Fibroblast of lung (primary cell): ENCODE measurements at regions not wholly inside any gene's neighbourhood (a gene's known extent, or its start where the extent isn't known, plus 50 kb on each side); places are given as distances from the start of the nearest gene placed in this dataset.

Source experiments
- DNase-seq, 2 donors: peaks; one replicate each; pipeline versions ENCODE4 v3.0.0 to v3.0.0-alpha.2; 2010; ENCODE audit warnings: low read depth in 2 of 2
- H2AFZ ChIP-seq: 2 replicates; pipeline ENCODE4 v1.5.1; 2012; ENCODE audit warnings: low read length, control low read depth, inconsistent platforms
- H3K27ac ChIP-seq: 2 replicates; pipeline ENCODE4 v1.5.1; 2011; ENCODE audit warnings: low read length, control low read depth; ENCODE audit not compliant: insufficient read depth
- H3K27me3 ChIP-seq: 2 replicates; pipeline ENCODE4 v1.5.1; 2011; ENCODE audit warnings: mild to moderate bottlenecking, low read length; ENCODE audit not compliant: control insufficient read depth, insufficient read depth
- H3K36me3 ChIP-seq: 2 replicates; pipeline ENCODE4 v1.5.1; 2011; ENCODE audit warnings: low read length; ENCODE audit not compliant: control insufficient read depth, insufficient read depth
- H3K4me1 ChIP-seq: 2 replicates; pipeline ENCODE4 v1.5.1; 2011; ENCODE audit warnings: low read length; ENCODE audit not compliant: control insufficient read depth, insufficient read depth; ENCODE audit errors: extremely low read depth
- H3K4me2 ChIP-seq: 2 replicates; pipeline ENCODE4 v1.5.1; 2011; ENCODE audit warnings: low read length, control low read depth; ENCODE audit not compliant: insufficient read depth; ENCODE audit errors: extremely low read depth
- H3K4me3 ChIP-seq, 4 experiments: fragments of 200-600 bp in 1 of 4; sonication (generic) in 1 of 4; replicated peaks in 1 of 4; 2 replicates each; pipeline ENCODE4 v1.5.1; 2011 to 2016; ENCODE audit warnings: low read length in 4 of 4, low read depth in 3 of 4, mild to moderate bottlenecking in 3 of 4, control low read depth in 2 of 4, inconsistent platforms in 1 of 4, mixed read lengths in 1 of 4; ENCODE audit not compliant: insufficient read depth in 1 of 4; ENCODE audit errors: control extremely low read depth in 1 of 4
- H3K79me2 ChIP-seq: 2 replicates; pipeline ENCODE4 v1.5.1; 2012; ENCODE audit warnings: mild to moderate bottlenecking, low read length, inconsistent platforms; ENCODE audit not compliant: control insufficient read depth, insufficient read depth
- H3K9ac ChIP-seq: 2 replicates; pipeline ENCODE4 v1.5.1; 2011; ENCODE audit warnings: mild to moderate bottlenecking, low read length, control low read depth; ENCODE audit not compliant: insufficient read depth
- H3K9me3 ChIP-seq: 2 replicates; pipeline ENCODE4 v1.5.1; 2012; ENCODE audit warnings: low read depth, low read length; ENCODE audit not compliant: control insufficient read depth, insufficient read depth
- H4K20me1 ChIP-seq: 2 replicates; pipeline ENCODE4 v1.5.1; 2011; ENCODE audit warnings: low read length; ENCODE audit not compliant: control insufficient read depth, insufficient read depth; ENCODE audit errors: extremely low read depth
- CTCF ChIP-seq, 2 donors: IDR thresholded peaks in 1 of 2; conservative IDR thresholded peaks in 1 of 2; 1 replicate in 1 of 2; 2 replicates in 1 of 2; pipeline ENCODE4 v1.5.1; 2011 to 2012; ENCODE audit warnings: low read length in 2 of 2, control low read depth in 1 of 2, inconsistent platforms in 1 of 2, low read depth in 1 of 2, mild to moderate bottlenecking in 1 of 2
- EZH2 ChIP-seq: IDR thresholded peaks from 2 replicates; pipeline ENCODE4 v1.5.1; 2012; ENCODE audit warnings: low read length, control low read depth, mild to moderate bottlenecking; ENCODE audit errors: missing control alignments

DNA sequence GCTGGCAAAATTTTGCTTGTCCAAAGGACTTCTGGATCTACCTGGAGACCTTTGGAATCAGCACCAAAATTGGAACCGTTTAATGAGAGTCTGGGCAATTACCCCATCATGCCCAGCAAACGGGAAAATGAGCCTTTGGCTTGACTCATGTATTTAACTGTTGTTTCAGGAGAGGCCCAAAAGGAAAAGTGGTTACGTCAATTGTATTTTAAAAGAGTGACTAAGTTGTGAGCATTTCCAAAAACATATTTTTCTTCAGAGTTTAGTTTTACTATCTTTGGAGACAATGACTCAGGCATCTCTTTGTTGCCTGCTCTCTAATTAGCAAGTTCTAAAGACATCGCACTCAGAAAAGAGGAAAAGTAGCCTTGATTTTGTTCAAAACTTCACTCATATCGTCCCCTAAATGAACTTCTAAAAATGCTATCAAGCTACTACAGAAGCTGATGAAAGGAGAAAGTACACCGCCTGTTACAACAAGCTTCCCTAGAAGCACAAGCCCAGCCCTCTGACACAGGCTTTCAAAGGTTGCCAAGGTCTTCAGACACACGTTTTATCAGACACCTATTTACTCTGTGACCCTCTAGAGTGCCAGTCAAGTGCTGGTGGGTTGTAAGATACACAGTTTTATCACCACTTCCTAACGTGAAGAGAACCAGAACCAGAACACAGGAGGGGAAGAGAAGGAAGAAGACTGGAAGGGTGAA lies 146.2 kb downstream of the TBX18 start:
- peak overlapping the region; percentile 59 for H3K4me2 ChIP-seq
- DNase-seq = peak; percentile 87 to 92
- no peaks in the 10 kb centered on the region for H3K27me3 ChIP-seq
- H3K36me3 ChIP-seq = no peaks in the 10 kb centered on the region
- H2AFZ ChIP-seq = peak overlapping the region; percentile 80
- TF ChIP-seq EZH2 (no peak), CTCF (conservative IDR thresholded peaks at IDR 0.05 in 1 of 2, IDR thresholded peaks at IDR 0.05 in 1 of 2; ENCODE audit: low read depth in 1 of 2, low read length in 2 of 2) (no peak)
- no peaks in the 10 kb centered on the region for H3K79me2 ChIP-seq
- H3K4me1 ChIP-seq = peaks cover 7% of the 10 kb centered on the region
- peak overlapping the region; percentile 80 for H3K27ac ChIP-seq
- no peaks in the 10 kb centered on the region for H4K20me1 ChIP-seq
- no peaks in the 10 kb centered on the region for H3K9me3 ChIP-seq
- H3K4me3 ChIP-seq = no peak overlapping the region
- H3K9ac ChIP-seq = peak overlapping the region; percentile 7

GRCh38 chr6:84615987-84616386 lies 148.4 kb downstream of the TBX18 start:
- H3K9ac ChIP-seq = no peak overlapping the region
- H3K4me3 ChIP-seq = no peak overlapping the region

More at GRCh38 chr6:84615987-84616386, 148.4 kb downstream of the TBX18 start:
- no peaks in the 10 kb centered on the region for H4K20me1 ChIP-seq
- no peaks in the 10 kb centered on the region for H3K79me2 ChIP-seq
- H3K27me3 ChIP-seq = no peaks in the 10 kb centered on the region
- H3K4me2 ChIP-seq = no peak overlapping the region
- DNase-seq = no peak
- H2AFZ ChIP-seq = no peak overlapping the region
- TF ChIP-seq EZH2 = no peak
- TF ChIP-seq CTCF (conservative IDR thresholded peaks at IDR 0.05 in 1 of 2, IDR thresholded peaks at IDR 0.05 in 1 of 2; ENCODE audit: low read depth in 1 of 2, low read length in 2 of 2) = no peak
- no peaks in the 10 kb centered on the region for H3K36me3 ChIP-seq
- H3K9me3 ChIP-seq = no peaks in the 10 kb centered on the region
- peaks cover 7% of the 10 kb centered on the region for H3K4me1 ChIP-seq
- H3K27ac ChIP-seq = no peak overlapping the region
